NCI-H2196 (cell line): ENCODE measurements at regions not wholly inside any gene's neighbourhood (a gene's known extent, or its start where the extent isn't known, plus 50 kb on each side); places are given as distances from the start of the nearest gene placed in this dataset.

Source experiments
- DNase-seq: peaks from one replicate; lab custom pipeline; 2025; ENCODE audit not compliant: unreplicated experiment; lab: John Stamatoyannopoulos, UW

DNA sequence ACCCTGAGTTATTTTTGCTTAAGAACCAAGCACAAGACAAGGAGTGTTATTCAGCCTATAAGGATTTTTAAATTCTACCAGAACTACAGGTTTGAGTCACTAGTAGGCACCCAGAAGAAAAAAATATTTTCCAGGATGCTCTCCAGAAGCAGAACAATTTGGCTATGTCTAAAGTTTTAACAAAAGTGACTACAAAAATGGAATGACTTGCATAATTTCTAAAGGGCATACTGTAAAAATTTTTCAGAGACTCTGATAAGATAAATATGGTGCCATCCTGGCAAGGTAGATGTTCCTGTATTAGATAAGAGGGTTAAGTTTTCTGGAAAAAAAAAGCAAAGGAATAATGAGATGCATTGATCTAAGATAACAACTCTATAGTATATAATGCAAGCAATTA, 68.6 kb upstream of the FAM9A start:
- no peak for DNase-seq

DNA sequence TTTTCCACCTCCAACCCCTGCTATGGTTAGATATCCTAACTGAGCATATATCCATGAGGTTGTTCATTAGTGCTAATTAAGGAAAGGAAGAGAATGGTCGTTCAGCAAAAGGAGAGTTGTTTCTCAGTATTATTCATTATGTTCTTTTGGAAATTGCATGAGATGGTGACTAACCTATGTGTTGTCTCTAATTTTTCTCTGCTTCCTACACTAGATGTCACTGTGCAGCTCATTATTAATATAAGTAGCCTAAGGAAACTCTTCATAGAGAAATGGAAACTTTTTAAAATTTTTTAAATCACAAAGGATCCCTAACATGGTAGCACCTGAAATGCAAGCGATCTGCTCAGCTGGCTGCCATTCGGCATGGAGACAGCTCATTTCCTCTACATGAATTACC, 67.7 kb upstream of the FAM9A start:
- DNase-seq, result peak; percentile 3

DNA sequence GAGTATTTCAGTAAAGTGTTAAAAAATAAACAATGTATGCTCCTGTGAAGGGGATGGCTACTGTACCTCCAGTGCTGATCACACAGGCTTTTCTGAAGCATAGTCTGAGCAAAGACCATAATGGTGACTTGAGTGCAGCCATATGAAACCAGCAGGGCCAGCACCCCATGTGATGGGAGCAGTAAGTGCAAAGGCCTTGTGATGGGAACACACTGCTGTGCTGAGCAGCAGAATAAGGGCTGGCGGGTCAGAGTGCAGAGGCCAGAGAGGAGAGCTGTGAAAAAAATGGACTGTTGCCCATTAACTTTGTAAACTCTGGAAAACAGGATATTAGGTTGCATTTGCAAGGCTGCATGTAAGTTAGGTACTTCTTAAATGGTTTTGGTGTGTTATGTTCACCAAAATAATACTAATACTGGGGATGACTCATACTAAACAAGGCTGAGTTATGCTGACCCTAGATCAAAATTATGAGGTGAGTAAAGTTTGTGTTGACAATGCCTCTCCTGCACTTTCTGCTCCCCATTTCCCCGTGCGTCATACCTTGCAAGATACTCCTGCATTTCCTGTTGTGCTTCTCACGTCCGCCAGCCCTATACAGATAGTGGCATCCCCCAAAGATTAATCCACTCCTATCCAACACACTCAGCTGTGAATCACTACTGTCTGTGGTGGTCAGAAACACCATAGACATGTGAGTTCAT, 67.0 kb upstream of the FAM9A start:
- no peak for DNase-seq

DNA sequence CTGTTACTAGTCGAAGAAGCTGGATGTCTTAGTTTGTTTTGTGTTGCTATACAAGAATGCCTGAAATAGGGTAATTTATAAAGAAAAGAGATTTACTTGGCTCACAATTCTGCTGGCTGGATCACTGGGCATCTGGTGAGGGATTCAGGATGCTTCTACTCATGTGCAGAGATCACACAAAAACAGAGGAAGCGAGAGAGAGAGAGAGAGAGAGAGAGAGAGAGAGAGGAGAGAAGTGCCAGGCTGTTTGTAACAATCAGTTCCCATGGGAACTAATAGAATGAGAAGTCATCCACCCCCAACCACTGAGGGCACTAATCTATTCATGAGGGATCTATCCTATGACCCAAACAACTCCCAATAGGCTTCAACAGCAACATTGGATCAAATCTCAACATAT, 66.2 kb upstream of the FAM9A start:
- no peak for DNase-seq

DNA sequence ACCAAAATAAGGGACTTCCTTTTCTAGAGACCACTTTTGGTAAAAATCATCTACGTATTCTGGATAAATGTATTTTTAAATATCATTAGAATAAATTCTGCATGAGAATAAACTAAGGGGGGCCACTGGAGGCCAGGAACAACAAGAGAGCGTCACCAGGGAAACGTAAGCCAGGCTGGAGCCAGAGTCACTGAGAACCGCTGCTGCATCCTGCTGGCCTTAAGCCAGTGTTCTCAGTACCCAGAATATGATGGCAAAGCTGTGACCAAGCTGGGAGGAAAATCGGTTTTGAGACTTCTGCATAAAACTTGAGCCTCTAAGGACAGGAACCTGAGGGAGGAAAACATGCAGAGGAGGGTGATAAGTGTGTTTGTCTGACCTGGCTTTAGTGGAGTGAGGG, 63.0 kb upstream of the FAM9A start:
- peak; percentile 23 for DNase-seq

DNA sequence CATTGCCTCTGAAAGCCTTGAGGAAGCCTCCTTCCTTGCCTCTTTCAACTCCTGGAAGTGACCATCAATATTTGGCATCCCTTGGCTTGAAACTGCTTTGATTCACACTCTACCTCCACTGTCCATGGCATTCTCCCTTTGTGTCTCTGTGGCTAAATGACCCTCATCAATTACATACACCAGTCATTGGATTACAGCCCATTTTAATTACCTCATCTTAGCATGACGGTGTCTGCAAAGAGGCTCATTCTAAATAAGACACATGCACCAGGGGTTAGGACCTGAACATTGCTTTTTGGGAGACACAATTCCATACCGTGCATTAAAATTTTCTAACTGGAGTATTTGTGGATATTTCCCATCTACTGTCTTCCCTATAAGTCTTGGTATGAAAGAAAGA, 60.7 kb upstream of the FAM9A start:
- DNase-seq, result no peak

DNA sequence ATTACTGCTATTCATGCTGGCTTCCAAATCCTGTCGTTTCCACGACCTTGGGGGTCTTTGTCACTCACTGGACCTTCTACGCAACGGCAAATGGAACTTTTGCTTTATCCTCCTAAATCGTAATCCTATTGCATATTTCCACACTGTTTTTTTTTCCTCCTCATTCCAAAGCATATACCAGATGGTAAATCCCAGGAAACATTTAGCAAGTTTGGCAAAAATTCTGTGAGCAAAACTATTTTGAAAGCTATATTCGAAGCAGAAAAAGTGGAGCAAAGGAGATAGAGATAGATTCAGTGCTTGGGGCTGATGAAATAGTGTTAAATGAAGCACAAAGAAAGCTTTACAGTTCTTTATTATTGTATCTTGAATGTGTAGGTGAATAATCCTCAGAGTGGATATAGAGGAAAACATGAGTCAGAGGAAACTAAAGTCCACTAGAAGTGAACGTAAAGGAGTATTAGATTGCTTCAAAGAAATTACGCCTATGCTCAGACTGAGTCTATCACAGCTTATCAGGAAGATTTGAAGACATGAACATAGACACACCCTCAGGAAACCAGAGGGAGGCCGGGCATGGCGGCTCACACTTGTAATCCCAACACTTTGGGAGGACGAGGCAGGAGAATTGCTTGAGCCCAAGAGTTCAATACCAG, 50.2 kb upstream of the FAM9A start:
- DNase-seq, result no peak
